ENCODE measurements at regions not wholly inside any gene's neighbourhood (a gene's known extent, or its start where the extent isn't known, plus 50 kb on each side); places are given as distances from the start of the nearest gene placed in this dataset.

DNA sequence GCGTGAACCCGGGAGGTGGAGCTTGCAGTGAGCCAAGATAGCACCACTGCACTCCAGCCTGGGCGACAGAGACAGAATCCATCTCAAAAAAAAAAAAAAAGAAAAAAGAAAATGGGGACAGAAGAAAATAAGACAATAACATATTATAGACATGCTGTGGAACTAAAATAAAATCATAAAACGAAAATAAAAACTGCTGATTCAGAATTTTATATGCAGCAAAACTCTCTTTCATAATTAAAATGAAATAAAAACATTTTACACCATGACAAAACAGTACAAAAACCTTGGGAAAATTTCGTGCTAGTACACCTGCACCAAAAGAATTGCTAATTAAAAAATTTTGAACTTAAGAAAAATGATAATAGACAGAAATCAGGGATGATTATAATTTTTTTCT lies 2245.1 kb downstream of the PCDH9 start:
- H3K79me1 ChIP-seq (ENCODE audit: insufficient read depth, low read depth, low read length, poor library complexity, severe bottlenecking) = no peaks in the 10 kb centered on the region

More for the DNA sequence above, 2245.1 kb downstream of the PCDH9 start:
- Histone ChIP-seq H3K27ac (ENCODE audit: insufficient read length, low read depth, low read length) (no peak overlapping the region), H2AFZ (ENCODE audit: low read length) (no peak overlapping the region), H3K23me2 (ENCODE audit: insufficient read length, low read depth, low read length, poor library complexity, severe bottlenecking) (no peaks in the 10 kb centered on the region), H2BK5ac (ENCODE audit: insufficient read length, low read length) (no peak overlapping the region), H3T11ph (ENCODE audit: low read length) (no peak overlapping the region), H2BK15ac (ENCODE audit: low read depth, low read length) (no peak overlapping the region), H4K20me1 (ENCODE audit: control insufficient read depth, insufficient read depth, insufficient read length) (no peaks in the 10 kb centered on the region), H4K5ac (ENCODE audit: insufficient read length, low read depth, low read length) (no peak overlapping the region), H2BK20ac (ENCODE audit: low read depth, low read length, poor library complexity, severe bottlenecking) (no peak overlapping the region), H4K91ac (ENCODE audit: insufficient read length, low read depth, low read length) (no peak overlapping the region), H3K79me2 (ENCODE audit: insufficient read depth, low read length) (no peaks in the 10 kb centered on the region), H4K8ac (replicated peaks; ENCODE audit: insufficient read length, low read depth, low read length) (no peak overlapping the region), H2AK5ac (ENCODE audit: insufficient read length, low read length) (no peak overlapping the region), H3K4me1 (ENCODE audit: insufficient read depth, low read length) (no peaks in the 10 kb centered on the region), H3K27me3 (ENCODE audit: insufficient read depth, low read length) (no peaks in the 10 kb centered on the region), H3K56ac (ENCODE audit: insufficient read length, low read depth, low read length) (no peak overlapping the region), H3K4ac (ENCODE audit: low read depth, low read length) (no peak overlapping the region), H2BK12ac (ENCODE audit: insufficient read length, low read depth, low read length) (no peak overlapping the region), H3K18ac (ENCODE audit: insufficient read length, low read depth, low read length) (no peak overlapping the region), H3K9ac (ENCODE audit: extremely low read depth, insufficient read length, low read length) (no peak overlapping the region), H2BK120ac (ENCODE audit: low read depth, low read length, poor library complexity, severe bottlenecking) (no peak overlapping the region), H3K23ac (ENCODE audit: insufficient read length, low read depth, low read length) (no peak overlapping the region), H3K14ac (ENCODE audit: insufficient read depth, low read length) (no peak overlapping the region), H3K9me3 (ENCODE audit: control insufficient read depth, low read depth, low read length) (no peaks in the 10 kb centered on the region), H3K4me2 (ENCODE audit: insufficient read depth, insufficient read length, low read length) (no peak overlapping the region)
- no peak overlapping the region for H3K27ac Mint-ChIP-seq
- H3K27me3 Mint-ChIP-seq (ENCODE audit: low read depth) = no peaks in the 10 kb centered on the region
- peaks cover 5 to 6% of the 10 kb centered on the region in 2 experiments; a peak in 4 of 5 replicates for H3K9me3 Mint-ChIP-seq
- TF ChIP-seq, protein P1, sequence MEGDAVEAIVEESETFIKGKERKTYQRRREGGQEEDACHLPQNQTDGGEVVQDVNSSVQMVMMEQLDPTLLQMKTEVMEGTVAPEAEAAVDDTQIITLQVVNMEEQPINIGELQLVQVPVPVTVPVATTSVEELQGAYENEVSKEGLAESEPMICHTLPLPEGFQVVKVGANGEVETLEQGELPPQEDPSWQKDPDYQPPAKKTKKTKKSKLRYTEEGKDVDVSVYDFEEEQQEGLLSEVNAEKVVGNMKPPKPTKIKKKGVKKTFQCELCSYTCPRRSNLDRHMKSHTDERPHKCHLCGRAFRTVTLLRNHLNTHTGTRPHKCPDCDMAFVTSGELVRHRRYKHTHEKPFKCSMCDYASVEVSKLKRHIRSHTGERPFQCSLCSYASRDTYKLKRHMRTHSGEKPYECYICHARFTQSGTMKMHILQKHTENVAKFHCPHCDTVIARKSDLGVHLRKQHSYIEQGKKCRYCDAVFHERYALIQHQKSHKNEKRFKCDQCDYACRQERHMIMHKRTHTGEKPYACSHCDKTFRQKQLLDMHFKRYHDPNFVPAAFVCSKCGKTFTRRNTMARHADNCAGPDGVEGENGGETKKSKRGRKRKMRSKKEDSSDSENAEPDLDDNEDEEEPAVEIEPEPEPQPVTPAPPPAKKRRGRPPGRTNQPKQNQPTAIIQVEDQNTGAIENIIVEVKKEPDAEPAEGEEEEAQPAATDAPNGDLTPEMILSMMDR (conservative IDR thresholded peaks at IDR 0.05) = no peak
- DNase-seq = no peak
- no peaks in the 10 kb centered on the region for H3K4me1 Mint-ChIP-seq
- no CpG with 5 or more reads among the region's 5 CpGs for WGBS (ENCODE audit: extremely low coverage, insufficient read length, low lambda C conversion rate)
- H3K4me3 Mint-ChIP-seq = no peak overlapping the region
- H3K36me3 Mint-ChIP-seq (ENCODE audit: insufficient read depth in 1 of 3, low read depth in 3 of 3) = no peaks in the 10 kb centered on the region; a peak in 1 of 7 replicates
